IMR-90 (cell line): ENCODE measurements at regions not wholly inside any gene's neighbourhood (a gene's known extent, or its start where the extent isn't known, plus 50 kb on each side); places are given as distances from the start of the nearest gene placed in this dataset.

Experiments used
- ATAC-seq: fragments of 200-7000 bp; cut with Tn5 transposase; 2 replicates; pipeline ENCODE4 v1.9.1; 2020; ENCODE audit warnings: low read depth, mild to moderate bottlenecking, moderate library complexity
- BruUV-seq: library from RNA; stranded (reverse); fragments of 400-500 nt; replicated peaks from 2 replicates; lab custom pipeline; 2021; lab: Mats Ljungman, UMichigan
- CTCF ChIA-PET: fragments of 300-600 bp; formaldehyde crosslinking; extraction: SDS; loops from one replicate; lab custom pipeline; 2021; ENCODE audit warnings: antibody characterized with exemption; lab: Yijun Ruan, JAX
- POLR2A ChIA-PET: fragments of 300-600 bp; sonication (Branson Sonifier 250); formaldehyde crosslinking; loops from one replicate; lab custom pipeline; 2022; ENCODE audit warnings: antibody characterized with exemption; ENCODE audit not compliant: unreplicated experiment; lab: Charles Lee
- DNase-seq: peaks from one replicate; pipeline ENCODE4 v3.0.0; 2013
- H2AFZ ChIP-seq: replicated peaks from 2 replicates; pipeline ENCODE3; 2013; ENCODE audit warnings: low read length, mild to moderate bottlenecking; ENCODE audit not compliant: poor library complexity
- H2AK5ac ChIP-seq: 2 replicates; pipeline ENCODE4 v1.6.1; 2013; ENCODE audit warnings: low read depth, low read length, inconsistent platforms
- H2AK9ac ChIP-seq: replicated peaks from 2 replicates; pipeline ENCODE3; 2013; ENCODE audit warnings: mild to moderate bottlenecking, low read depth, low read length, moderate library complexity; ENCODE audit not compliant: poor library complexity
- H2BK120ac ChIP-seq: 2 replicates; pipeline ENCODE4 v1.6.1; 2013; ENCODE audit warnings: low read depth, low read length, inconsistent platforms
- H2BK15ac ChIP-seq: 3 replicates; pipeline ENCODE4 v1.6.1; 2013; ENCODE audit warnings: low read depth, low read length, inconsistent platforms
- H2BK20ac ChIP-seq: 2 replicates; pipeline ENCODE4 v1.6.1; 2013; ENCODE audit warnings: low read depth, mild to moderate bottlenecking, inconsistent platforms, low read length, moderate library complexity
- H2BK5ac ChIP-seq: 2 replicates; pipeline ENCODE4 v1.6.1; 2013; ENCODE audit warnings: mild to moderate bottlenecking, low read depth, low read length, inconsistent platforms; ENCODE audit not compliant: poor library complexity, severe bottlenecking
- H3K14ac ChIP-seq: replicated peaks from 2 replicates; pipeline ENCODE4 v1.6.1; 2013; ENCODE audit warnings: low read depth, low read length, inconsistent platforms
- H3K18ac ChIP-seq: 2 replicates; pipeline ENCODE4 v1.6.1; 2013; ENCODE audit warnings: low read depth, low read length, control low read depth
- H3K23ac ChIP-seq: 2 replicates; pipeline ENCODE4 v1.6.1; 2013; ENCODE audit warnings: low read depth, low read length, inconsistent platforms
- H3K27ac ChIP-seq: 2 replicates; pipeline ENCODE4 v1.5.1; 2013; ENCODE audit warnings: mild to moderate bottlenecking, control low read depth, low read length; ENCODE audit not compliant: insufficient read depth
- H3K27me3 ChIP-seq: 2 replicates; pipeline ENCODE4 v1.6.1; 2013; ENCODE audit warnings: low read length; ENCODE audit not compliant: control insufficient read depth, insufficient read depth
- H3K36me3 ChIP-seq: 2 replicates; pipeline ENCODE4 v1.6.1; 2013; ENCODE audit warnings: low read length, mixed read lengths; ENCODE audit not compliant: control insufficient read depth, insufficient read depth
- H3K4ac ChIP-seq: 2 replicates; pipeline ENCODE4 v1.6.1; 2013; ENCODE audit warnings: low read depth, low read length, inconsistent platforms
- H3K4me1 ChIP-seq: 2 replicates; pipeline ENCODE4 v1.6.1; 2013; ENCODE audit warnings: low read length, mixed read lengths; ENCODE audit not compliant: control insufficient read depth, insufficient read depth
- H3K4me2 ChIP-seq: 2 replicates; pipeline ENCODE4 v1.6.1; 2013; ENCODE audit warnings: low read depth, mild to moderate bottlenecking, control low read depth, low read length, moderate library complexity
- H3K4me3 ChIP-seq: 2 replicates; pipeline ENCODE4 v1.5.1; 2013; ENCODE audit warnings: low read depth, mild to moderate bottlenecking, control low read depth, low read length, moderate library complexity; ENCODE audit not compliant: insufficient read depth
- H3K56ac ChIP-seq: 2 replicates; pipeline ENCODE4 v1.6.1; 2013; ENCODE audit warnings: low read length, inconsistent platforms; ENCODE audit not compliant: insufficient read depth; ENCODE audit errors: extremely low read depth
- H3K79me1 ChIP-seq, 2 experiments: 2 replicates each; pipeline ENCODE4 v1.6.1; 2013; ENCODE audit warnings: low read length in 2 of 2, inconsistent platforms in 1 of 2, low read depth in 1 of 2
- H3K9ac ChIP-seq: 2 replicates; pipeline ENCODE4 v1.6.1; 2013; ENCODE audit warnings: low read depth, low read length, control low read depth
- H3K9me1 ChIP-seq: 2 replicates; pipeline ENCODE4 v1.6.1; 2013; ENCODE audit warnings: low read length, inconsistent platforms; ENCODE audit not compliant: insufficient read depth
- H3K9me3 ChIP-seq: 2 replicates; pipeline ENCODE4 v1.6.1; 2013; ENCODE audit warnings: low read length; ENCODE audit not compliant: control insufficient read depth, insufficient read depth
- H4K20me1 ChIP-seq: 2 replicates; pipeline ENCODE4 v1.6.1; 2013; ENCODE audit warnings: low read length, inconsistent platforms; ENCODE audit not compliant: insufficient read depth
- H4K5ac ChIP-seq: 2 replicates; pipeline ENCODE4 v1.6.1; 2013; ENCODE audit warnings: mild to moderate bottlenecking, low read depth, low read length, control low read depth
- H4K8ac ChIP-seq, 2 experiments: 2 replicates each; pipeline ENCODE4 v1.6.1; 2013; ENCODE audit warnings: low read depth in 2 of 2, low read length in 2 of 2, control low read depth in 1 of 2, inconsistent platforms in 1 of 2
- H4K91ac ChIP-seq: 2 replicates; pipeline ENCODE4 v1.6.1; 2013; ENCODE audit warnings: low read depth, low read length, inconsistent platforms; ENCODE audit not compliant: insufficient read depth
- CHD1 ChIP-seq: IDR thresholded peaks from 2 replicates; pipeline ENCODE4 v1.6.1; 2012; ENCODE audit warnings: low read depth, low read length, improper control_type of control experiment
- MXI1 ChIP-seq: IDR thresholded peaks from 2 replicates; pipeline ENCODE4 v1.6.1; 2012; ENCODE audit warnings: low read depth, mild to moderate bottlenecking, low read length, moderate library complexity, borderline replicate concordance
- SMC3 ChIP-seq: fragments of 150-350 bp; IDR thresholded peaks from 2 replicates; pipeline ENCODE4 v1.6.1; 2016; ENCODE audit warnings: low read depth, mild to moderate bottlenecking, antibody characterized with exemption, low read length, moderate library complexity
- WGBS, 2 experiments: methylation state at CpG; one replicate each; pipeline versions ENCODE4 v1.1.5 to v1.1.7; 2013; ENCODE audit warnings: missing lambda C conversion rate in 2 of 2; ENCODE audit not compliant: insufficient read length in 1 of 2; ENCODE audit errors: extremely low coverage in 2 of 2; 5-methylcytosine and 5-hydroxymethylcytosine counted together
- dilution Hi-C: fragments of 300-500 bp; cut with HindIII; formaldehyde crosslinking; loops from one replicate; pipeline ENCODE4 v1.14.3; 2018; ENCODE audit warnings: low sequenced_read_pairs; ENCODE audit not compliant: unreplicated experiment
- in situ Hi-C: fragments of 300-500 bp; cut with MboI; formaldehyde crosslinking; loops from 3 replicates; pipeline ENCODE4 v1.14.3; 2019; ENCODE audit warnings: low sequenced_read_pairs, inconsistent platforms, mixed read lengths
- intact Hi-C: fragments of 100-400 bp; cut with micrococcal nuclease; formaldehyde crosslinking; loops from 2 replicates; pipeline ENCODE4 v1.10.0; 2022

DNA sequence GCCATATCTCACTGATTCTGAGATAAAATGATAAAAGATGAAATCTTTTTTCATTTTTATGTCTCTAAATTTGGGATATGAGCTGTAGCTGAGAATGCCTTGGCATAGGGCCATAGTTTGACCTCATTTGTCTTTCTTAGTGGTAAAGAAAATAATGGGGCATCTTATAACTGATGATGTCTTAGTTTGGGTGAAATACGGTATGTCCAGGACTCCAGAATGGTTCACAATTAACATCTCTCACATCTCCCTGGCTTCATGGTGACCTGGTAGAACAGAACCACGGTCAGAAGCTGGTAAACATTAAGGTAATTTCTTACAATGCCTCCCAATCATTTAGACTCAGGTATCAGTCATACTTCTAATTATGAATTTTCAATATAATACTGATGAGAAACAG lies 250.8 kb downstream of the MAT2B start:
- dilution Hi-C loops = no loop called here
- H3K14ac ChIP-seq = no peak overlapping the region
- no peak overlapping the region for H3K4me3 ChIP-seq
- no peaks in the 10 kb centered on the region for H3K79me1 ChIP-seq
- no peak overlapping the region for H2AK9ac ChIP-seq
- H2BK5ac ChIP-seq = no peak overlapping the region
- CTCF ChIA-PET = no interaction called here
- no peak overlapping the region for H3K18ac ChIP-seq
- H3K27me3 ChIP-seq = no peaks in the 10 kb centered on the region
- no peak overlapping the region for H2AFZ ChIP-seq
- no peak overlapping the region for H4K91ac ChIP-seq
- H2BK20ac ChIP-seq = no peak overlapping the region
- no peak overlapping the region for H3K23ac ChIP-seq
- H3K4ac ChIP-seq = no peak overlapping the region
- no peak overlapping the region for H2AK5ac ChIP-seq
- peaks cover 5% of the 10 kb centered on the region; the same call in 1 of the 2 replicates for H3K4me1 ChIP-seq
- H3K9ac ChIP-seq = no peak overlapping the region
- ATAC-seq = no peak
- H2BK120ac ChIP-seq = no peak overlapping the region
- no peak overlapping the region for H2BK15ac ChIP-seq
- no CpG with 5 or more reads among the region's 2 CpGs for WGBS, 2 experiments
- in situ Hi-C loops = no loop called here
- H3K27ac ChIP-seq = no peak overlapping the region
- intact Hi-C loops = no loop called here
- TF ChIP-seq SMC3 (no peak), MXI1 (no peak), CHD1 (no peak)
- POLR2A ChIA-PET = no interaction called here
- no peaks in the 10 kb centered on the region for H3K36me3 ChIP-seq
- BruUV-seq = no TSS peak
- DNase-seq = no peak
- no peaks in the 10 kb centered on the region for H4K20me1 ChIP-seq
- no peak overlapping the region for H3K4me2 ChIP-seq
- H4K8ac ChIP-seq = no peak overlapping the region
- H3K56ac ChIP-seq = no peak overlapping the region
- no peak overlapping the region for H4K5ac ChIP-seq
- H3K9me1 ChIP-seq = no peaks in the 10 kb centered on the region
- H3K9me3 ChIP-seq = no peaks in the 10 kb centered on the region; the same call in 1 of the 2 replicates
